GM23338 (cell line): ENCODE measurements at regions not wholly inside any gene's neighbourhood (a gene's known extent, or its start where the extent isn't known, plus 50 kb on each side); places are given as distances from the start of the nearest gene placed in this dataset.

ENCODE experiments used
- ATAC-seq: fragments of 200-7000 bp; cut with Tn5 transposase; 3 replicates; pipeline ENCODE4 v1.9.1; 2020
- DNase-seq: peaks from one replicate; pipeline ENCODE4 v3.0.0-alpha.2; 2015; ENCODE audit warnings: low spot score
- H2AFZ ChIP-seq: fragments of 200-600 bp; sonication (generic); 2 replicates; pipeline ENCODE4 v1.8.0; 2016; ENCODE audit warnings: antibody characterized with exemption, mild to moderate bottlenecking, moderate library complexity
- H3F3A ChIP-seq: fragments of 200-600 bp; sonication (generic); replicated peaks from 2 replicates; pipeline ENCODE4 v1.8.0; 2017; ENCODE audit warnings: antibody characterized with exemption, mixed run types, low read depth
- H3K27ac ChIP-seq: fragments of 200-600 bp; sonication (generic); 2 replicates; pipeline ENCODE4 v1.6.1; 2016; ENCODE audit warnings: low read depth
- H3K27me3 ChIP-seq: fragments of 200-600 bp; sonication (generic); 2 replicates; pipeline ENCODE4 v1.8.0; 2016; ENCODE audit warnings: mild to moderate bottlenecking, mixed run types, moderate library complexity; ENCODE audit not compliant: insufficient read depth
- H3K36me3 ChIP-seq: fragments of 200-600 bp; sonication (generic); 2 replicates; pipeline ENCODE4 v1.8.0; 2016; ENCODE audit warnings: mild to moderate bottlenecking; ENCODE audit not compliant: insufficient read depth
- H3K4me1 ChIP-seq: fragments of 200-600 bp; sonication (generic); 2 replicates; pipeline ENCODE4 v1.8.0; 2016; ENCODE audit warnings: mild to moderate bottlenecking, moderate library complexity; ENCODE audit not compliant: insufficient read depth
- H3K4me2 ChIP-seq: fragments of 200-600 bp; sonication (generic); 2 replicates; pipeline ENCODE4 v1.7.1; 2017; ENCODE audit warnings: mixed run types
- H3K4me3 ChIP-seq: fragments of 200-600 bp; sonication (generic); 2 replicates; pipeline ENCODE4 v1.6.1; 2016; ENCODE audit warnings: mixed run types
- H3K79me2 ChIP-seq: fragments of 200-600 bp; sonication (generic); replicated peaks from 2 replicates; pipeline ENCODE4 v1.8.0; 2017; ENCODE audit warnings: mild to moderate bottlenecking; ENCODE audit not compliant: insufficient read depth
- H3K9me2 ChIP-seq: fragments of 200-600 bp; sonication (generic); 2 replicates; pipeline ENCODE4 v1.8.0; 2017; ENCODE audit not compliant: insufficient read depth
- H4K20me1 ChIP-seq: fragments of 200-600 bp; sonication (generic); replicated peaks from 2 replicates; pipeline ENCODE4 v1.8.0; 2017; ENCODE audit warnings: mild to moderate bottlenecking; ENCODE audit not compliant: insufficient read depth
- H3K27ac Mint-ChIP-seq: 2 replicates; pipeline ENCODE4 v1.8.0; 2020; ENCODE audit warnings: inconsistent platforms, mild to moderate bottlenecking, moderate library complexity, mixed read lengths
- H3K27me3 Mint-ChIP-seq: 3 replicates; pipeline ENCODE4 v1.8.0; 2022; ENCODE audit warnings: low read depth, mild to moderate bottlenecking, moderate library complexity, mixed read lengths, inconsistent platforms; ENCODE audit not compliant: insufficient read depth, poor library complexity
- H3K36me3 Mint-ChIP-seq: 3 replicates; pipeline ENCODE4 v1.8.0; 2021; ENCODE audit warnings: low read depth, mild to moderate bottlenecking, inconsistent platforms, moderate library complexity, mixed read lengths
- H3K4me1 Mint-ChIP-seq: 3 replicates; pipeline ENCODE4 v1.8.0; 2020; ENCODE audit warnings: mild to moderate bottlenecking, inconsistent platforms, mixed read lengths
- H3K4me3 Mint-ChIP-seq: 3 replicates; pipeline ENCODE4 v1.8.0; 2021; ENCODE audit warnings: moderate library complexity, mild to moderate bottlenecking, inconsistent platforms, mixed read lengths
- H3K9me3 Mint-ChIP-seq: 3 replicates; pipeline ENCODE4 v1.8.0; 2020; ENCODE audit warnings: moderate library complexity, mild to moderate bottlenecking, inconsistent platforms, mixed read lengths
- CTCF ChIP-seq, 2 experiments: fragments of 200-600 bp in 1 of 2; sonication (generic) in 1 of 2; conservative IDR thresholded peaks; 2 replicates each; pipeline versions ENCODE4 v1.5.1 to v1.6.1; 2016 to 2017; ENCODE audit warnings: antibody characterized with exemption in 2 of 2, low read depth in 2 of 2, mild to moderate bottlenecking in 2 of 2, moderate library complexity in 1 of 2
- EZH2 ChIP-seq: fragments of 200-600 bp; sonication (generic); IDR thresholded peaks from one replicate; pipeline ENCODE4 v1.8.0; 2017; ENCODE audit warnings: antibody characterized with exemption, mild to moderate bottlenecking, low read depth; ENCODE audit not compliant: unreplicated experiment
- EZH2phosphoT487 ChIP-seq: fragments of 200-600 bp; sonication (generic); IDR thresholded peaks from one replicate; pipeline ENCODE4 v1.8.1; 2018; ENCODE audit warnings: antibody characterized with exemption; ENCODE audit not compliant: unreplicated experiment
- JUNB ChIP-seq: IDR thresholded peaks from one replicate; pipeline ENCODE4 v1.6.1; 2016; ENCODE audit warnings: antibody characterized with exemption; ENCODE audit not compliant: unreplicated experiment
- NANOG ChIP-seq: IDR thresholded peaks from 2 replicates; pipeline ENCODE4 v1.6.1; 2016; ENCODE audit warnings: antibody characterized with exemption, borderline replicate concordance
- POLR2AphosphoS5 ChIP-seq: IDR thresholded peaks from 2 replicates; pipeline ENCODE4 v1.6.1; 2016; ENCODE audit warnings: antibody characterized with exemption, low read depth
- STAT1 ChIP-seq: IDR thresholded peaks from one replicate; pipeline ENCODE4 v1.6.1; 2016; ENCODE audit warnings: antibody characterized with exemption; ENCODE audit not compliant: unreplicated experiment
- ZNF114 ChIP-seq: fragments of 250-450 bp; sonication (Bioruptor Pico); IDR thresholded peaks from 2 replicates; pipeline ENCODE4 v1.5.0; 2020; ENCODE audit warnings: mild to moderate bottlenecking, moderate library complexity
- ZNF331 ChIP-seq: fragments of 250-450 bp; sonication (Bioruptor Pico); IDR thresholded peaks from 2 replicates; pipeline ENCODE4 v1.5.0; 2020; ENCODE audit warnings: low read depth, mild to moderate bottlenecking, moderate library complexity
- ZNF462 ChIP-seq: fragments of 250-450 bp; sonication (Bioruptor Pico); IDR thresholded peaks from 2 replicates; pipeline ENCODE4 v1.5.0; 2020; ENCODE audit warnings: mild to moderate bottlenecking, moderate library complexity
- TF ChIP-seq, protein P1 (sequence below): IDR thresholded peaks from 2 replicates; pipeline ENCODE4 v1.6.1; 2016; ENCODE audit warnings: antibody characterized with exemption

DNA sequence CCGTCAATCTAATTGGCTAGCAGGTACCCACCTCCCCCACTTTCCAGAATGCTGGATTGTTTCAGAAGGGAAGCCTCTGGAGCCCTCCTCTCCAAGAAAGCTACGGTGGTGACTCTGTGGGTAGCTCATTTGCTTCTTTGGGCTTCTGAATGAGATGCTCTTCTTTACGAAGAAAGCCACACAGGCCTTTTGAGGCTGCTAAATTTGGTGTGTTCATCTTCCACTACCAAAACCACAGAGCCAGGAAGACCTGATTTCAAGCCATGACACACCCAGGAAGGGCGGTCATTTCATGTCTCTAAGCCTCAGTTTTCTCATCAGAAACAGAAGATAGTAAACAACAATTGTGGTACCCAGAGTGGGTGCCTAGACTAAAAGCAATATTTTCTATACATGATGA is 901.2 kb downstream of the KCNMA1 start:
- H3K4me3 Mint-ChIP-seq = no peak overlapping the region
- Histone ChIP-seq H3K27ac (no peak overlapping the region), H3K4me1 (peaks cover 9% of the 10 kb centered on the region), H3K27me3 (no peaks in the 10 kb centered on the region), H3K36me3 (no peaks in the 10 kb centered on the region), H4K20me1 (no peaks in the 10 kb centered on the region), H2AFZ (peak overlapping the region; percentile 78; the same call in 1 of the 2 replicates), H3F3A (no peaks in the 10 kb centered on the region), H3K4me3 (no peak overlapping the region), H3K4me2 (no peak overlapping the region), H3K9me2 (0 out of 2 replicates have a peak, but pooled peaks cover 13% of the 10 kb centered on the region), H3K79me2 (no peaks in the 10 kb centered on the region)
- no peak overlapping the region for H3K27ac Mint-ChIP-seq
- H3K4me1 Mint-ChIP-seq = peaks cover 7% of the 10 kb centered on the region
- no peaks in the 10 kb centered on the region; the same call in 2 of the 3 replicates for H3K36me3 Mint-ChIP-seq
- DNase-seq (no peak), ATAC-seq (no peak)
- peaks cover 1% of the 10 kb centered on the region; the same call in 1 of the 3 replicates for H3K9me3 Mint-ChIP-seq
- TF ChIP-seq POLR2AphosphoS5 = no peak
- TF ChIP-seq EZH2phosphoT487 = no peak
- no peak for TF ChIP-seq ZNF114 (CRISPR knock-in tag)
- TF ChIP-seq, protein P1, sequence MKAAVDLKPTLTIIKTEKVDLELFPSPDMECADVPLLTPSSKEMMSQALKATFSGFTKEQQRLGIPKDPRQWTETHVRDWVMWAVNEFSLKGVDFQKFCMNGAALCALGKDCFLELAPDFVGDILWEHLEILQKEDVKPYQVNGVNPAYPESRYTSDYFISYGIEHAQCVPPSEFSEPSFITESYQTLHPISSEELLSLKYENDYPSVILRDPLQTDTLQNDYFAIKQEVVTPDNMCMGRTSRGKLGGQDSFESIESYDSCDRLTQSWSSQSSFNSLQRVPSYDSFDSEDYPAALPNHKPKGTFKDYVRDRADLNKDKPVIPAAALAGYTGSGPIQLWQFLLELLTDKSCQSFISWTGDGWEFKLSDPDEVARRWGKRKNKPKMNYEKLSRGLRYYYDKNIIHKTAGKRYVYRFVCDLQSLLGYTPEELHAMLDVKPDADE = no peak
- no peak for TF ChIP-seq CTCF (conservative IDR thresholded peaks at IDR 0.05; ENCODE audit: low read depth in 2 of 2)
- no peak for TF ChIP-seq NANOG
- TF ChIP-seq ZNF331 (CRISPR knock-in tag) = no peak
- H3K27me3 Mint-ChIP-seq = peaks cover 1% of the 10 kb centered on the region

- Histone ChIP-seq H3K4me2 (no peak overlapping the region), H3K36me3 (no peaks in the 10 kb centered on the region), H3F3A (no peaks in the 10 kb centered on the region), H3K4me3 (no peak overlapping the region), H3K9me2 (peaks cover 13% of the 10 kb centered on the region; the same call in 1 of the 2 replicates), H3K4me1 (peaks cover 9% of the 10 kb centered on the region), H3K27me3 (no peaks in the 10 kb centered on the region), H3K79me2 (no peaks in the 10 kb centered on the region), H3K27ac (no peak overlapping the region), H4K20me1 (no peaks in the 10 kb centered on the region), H2AFZ (peak overlapping the region; percentile 78; the same call in 1 of the 2 replicates)
- ATAC-seq (no peak), DNase-seq (no peak)
- Mint-ChIP-seq H3K9me3 (peaks cover 5% of the 10 kb centered on the region; the same call in 1 of the 3 replicates), H3K4me3 (no peak overlapping the region), H3K36me3 (no peaks in the 10 kb centered on the region; the same call in 2 of the 3 replicates), H3K4me1 (peaks cover 7% of the 10 kb centered on the region), H3K27me3 (peaks cover 1% of the 10 kb centered on the region), H3K27ac (no peak overlapping the region)
- no peak for TF ChIP-seq CTCF (conservative IDR thresholded peaks at IDR 0.05; ENCODE audit: low read depth in 2 of 2)
- no peak for TF ChIP-seq STAT1
- no peak for TF ChIP-seq EZH2
- no peak for TF ChIP-seq ZNF462 (CRISPR knock-in tag)
- no peak for TF ChIP-seq NANOG
- no peak for TF ChIP-seq JUNB
- TF ChIP-seq EZH2phosphoT487 = no peak
These were observed 901.7 kb downstream of the KCNMA1 start for GRCh38 chr10:76735866-76736265.
